ENCODE measurements at regions not wholly inside any gene's neighbourhood (a gene's known extent, or its start where the extent isn't known, plus 50 kb on each side); places are given as distances from the start of the nearest gene placed in this dataset.

- peak; percentile 22; the same call in 2 of the 3 replicates for TF ChIP-seq CTCF (conservative IDR thresholded peaks at IDR 0.05)
- H3K4me1 Mint-ChIP-seq = peaks cover 2 to 13% of the 10 kb centered on the region in 2 experiments; a peak in 2 of 4 replicates
- H3K27me3 Mint-ChIP-seq (ENCODE audit: low read depth) = peaks cover 55% of the 10 kb centered on the region
These were observed 62.2 kb downstream of the CCNE1 start for GRCh38 chr19:29873801-29874575.

More at GRCh38 chr19:29873801-29874575, 62.2 kb downstream of the CCNE1 start:
- Histone ChIP-seq H3K18ac (ENCODE audit: insufficient read length, low read depth, low read length) (no peak overlapping the region), H3K27me3 (ENCODE audit: insufficient read depth, low read length) (peaks cover 3% of the 10 kb centered on the region; the same call in 1 of the 2 replicates), H2AK5ac (ENCODE audit: insufficient read length, low read length) (no peak overlapping the region), H3K56ac (ENCODE audit: insufficient read length, low read depth, low read length) (no peak overlapping the region), H2BK20ac (ENCODE audit: low read depth, low read length, poor library complexity, severe bottlenecking) (no peak overlapping the region), H4K91ac (ENCODE audit: insufficient read length, low read depth, low read length) (no peak overlapping the region), H3K23me2 (ENCODE audit: insufficient read length, low read depth, low read length, poor library complexity, severe bottlenecking) (peaks cover 6% of the 10 kb centered on the region), H3K9ac (ENCODE audit: extremely low read depth, insufficient read length, low read length) (no peak overlapping the region), H2BK12ac (ENCODE audit: insufficient read length, low read depth, low read length) (no peak overlapping the region), H3K79me2 (ENCODE audit: insufficient read depth, low read length) (no peaks in the 10 kb centered on the region), H4K20me1 (ENCODE audit: control insufficient read depth, insufficient read depth, insufficient read length) (no peaks in the 10 kb centered on the region), H2BK5ac (ENCODE audit: insufficient read length, low read length) (no peak overlapping the region), H3K79me1 (ENCODE audit: insufficient read depth, low read depth, low read length, poor library complexity, severe bottlenecking) (no peaks in the 10 kb centered on the region), H3K27ac (ENCODE audit: insufficient read length, low read depth, low read length) (no peak overlapping the region), H3K4ac (ENCODE audit: low read depth, low read length) (no peak overlapping the region), H4K5ac (ENCODE audit: insufficient read length, low read depth, low read length) (no peak overlapping the region), H3K4me1 (ENCODE audit: insufficient read depth, low read length) (no peaks in the 10 kb centered on the region), H2BK120ac (ENCODE audit: low read depth, low read length, poor library complexity, severe bottlenecking) (no peak overlapping the region), H4K8ac (replicated peaks; ENCODE audit: insufficient read length, low read depth, low read length) (no peak overlapping the region), H3K9me3 (ENCODE audit: control insufficient read depth, low read depth, low read length) (no peaks in the 10 kb centered on the region), H3K4me2 (ENCODE audit: insufficient read depth, insufficient read length, low read length) (no peak overlapping the region), H3K23ac (ENCODE audit: insufficient read length, low read depth, low read length) (no peak overlapping the region), H2BK15ac (ENCODE audit: low read depth, low read length) (no peak overlapping the region), H2AFZ (ENCODE audit: low read length) (no peak overlapping the region), H3T11ph (ENCODE audit: low read length) (no peak overlapping the region), H3K14ac (ENCODE audit: insufficient read depth, low read length) (no peak overlapping the region)
- Mint-ChIP-seq H3K4me3 (peak overlapping the region; percentile 46 to 74; a peak in 4 of 5 replicates), H3K27ac (no peak overlapping the region), H3K36me3 (ENCODE audit: insufficient read depth in 1 of 3, low read depth in 3 of 3) (no peaks in the 10 kb centered on the region), H3K9me3 (no peaks in the 10 kb centered on the region)
- WGBS (ENCODE audit: extremely low coverage, insufficient read length, low lambda C conversion rate) = no CpG with 5 or more reads among the region's 40 CpGs
- DNase-seq = no peak

Measured in H9 (cell line).